ENCODE measurements at regions not wholly inside any gene's neighbourhood (a gene's known extent, or its start where the extent isn't known, plus 50 kb on each side); places are given as distances from the start of the nearest gene placed in this dataset.

- Histone ChIP-seq H3K36me3 (ENCODE audit: control insufficient read depth in 3 of 3, insufficient read depth in 2 of 3, low read depth in 1 of 3, low read length in 3 of 3) (no peaks in the 10 kb centered on the region), H3K27me3 (ENCODE audit: control insufficient read depth in 3 of 3, insufficient read depth in 3 of 3, low read length in 3 of 3) (peaks cover 0 to 2% (median 0%) of the 10 kb centered on the region in 3 donors), H3K4me3 (ENCODE audit: low read depth in 1 of 3, low read length in 3 of 3) (no peak overlapping the region), H3K4me1 (ENCODE audit: control insufficient read depth in 3 of 3, insufficient read depth in 2 of 3, low read depth in 1 of 3, low read length in 2 of 3) (no peaks in the 10 kb centered on the region), H3K9me3 (ENCODE audit: control insufficient read depth in 2 of 2, insufficient read depth in 1 of 2, low read depth in 1 of 2, low read length in 1 of 2) (peaks cover 0 to 6% of the 10 kb centered on the region in 2 donors), H3K27ac (ENCODE audit: low read depth in 1 of 3, low read length in 2 of 3) (no peak overlapping the region)
- FAIRE-seq (no peak), DNase-seq (no peak)
Measured at GRCh38 chr20:55893031-55893430, 112.3 kb downstream of the CBLN4 start.

GRCh38 chr20:55888685-55889084 is 116.6 kb downstream of the CBLN4 start:
- DNase-seq (no peak), FAIRE-seq (no peak)
- H3K9me3 ChIP-seq (ENCODE audit: control insufficient read depth in 2 of 2, insufficient read depth in 1 of 2, low read depth in 1 of 2, low read length in 1 of 2), result peaks cover 0 to 4% of the 10 kb centered on the region in 2 donors
- H3K27ac ChIP-seq (ENCODE audit: low read depth in 1 of 3, low read length in 2 of 3), result no peak overlapping the region
- H3K36me3 ChIP-seq (ENCODE audit: control insufficient read depth in 3 of 3, insufficient read depth in 2 of 3, low read depth in 1 of 3, low read length in 3 of 3), result no peaks in the 10 kb centered on the region
- no peaks in the 10 kb centered on the region for H3K4me1 ChIP-seq (ENCODE audit: control insufficient read depth in 3 of 3, insufficient read depth in 2 of 3, low read depth in 1 of 3, low read length in 2 of 3)
- H3K27me3 ChIP-seq (ENCODE audit: control insufficient read depth in 3 of 3, insufficient read depth in 3 of 3, low read length in 3 of 3), result peaks cover 0 to 2% (median 0%) of the 10 kb centered on the region in 3 donors
- WGBS, 3 donors, result 72 to 83% (median 82%) methylated on average over 5 of the region's 5 CpGs
- no peak overlapping the region for H3K4me3 ChIP-seq (ENCODE audit: low read depth in 1 of 3, low read length in 3 of 3)

DNA sequence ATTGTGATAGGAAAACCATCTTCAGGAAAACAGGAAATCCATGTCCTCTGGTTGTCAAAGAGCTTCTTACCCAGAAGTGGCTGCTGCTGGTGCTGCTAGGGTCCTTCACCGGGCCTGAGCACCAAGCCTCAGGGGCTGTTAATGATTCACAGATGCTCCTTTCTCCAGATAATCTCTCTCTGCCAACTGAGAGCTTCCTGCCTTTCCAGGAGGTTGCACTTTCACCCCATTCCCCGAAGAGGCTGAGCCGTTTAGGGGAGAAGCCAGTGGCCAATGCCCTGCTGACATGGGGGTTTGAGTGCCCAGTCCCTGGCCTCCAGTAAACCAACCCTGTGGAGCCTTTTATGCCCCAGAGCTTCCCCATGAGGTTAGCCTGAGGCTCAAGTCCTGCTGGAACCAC is 122.4 kb downstream of the CBLN4 start:
- DNase-seq, result peak in 1 of 2 donors; percentile 7
- no peak overlapping the region for H3K4me3 ChIP-seq (ENCODE audit: low read depth in 1 of 3, low read length in 3 of 3)
- H3K36me3 ChIP-seq (ENCODE audit: control insufficient read depth in 3 of 3, insufficient read depth in 2 of 3, low read depth in 1 of 3, low read length in 3 of 3), result no peaks in the 10 kb centered on the region
- no peak overlapping the region for H3K27ac ChIP-seq (ENCODE audit: low read depth in 1 of 3, low read length in 2 of 3)
- 17 to 53% (median 31%) methylated on average over 3 of the region's 3 CpGs for WGBS, 3 donors
- FAIRE-seq, result no peak
- no peaks in the 10 kb centered on the region for H3K4me1 ChIP-seq (ENCODE audit: control insufficient read depth in 3 of 3, insufficient read depth in 2 of 3, low read depth in 1 of 3, low read length in 2 of 3)
- peaks cover 0 to 5% of the 10 kb centered on the region in 2 donors for H3K9me3 ChIP-seq (ENCODE audit: control insufficient read depth in 2 of 2, insufficient read depth in 1 of 2, low read depth in 1 of 2, low read length in 1 of 2)
- H3K27me3 ChIP-seq (ENCODE audit: control insufficient read depth in 3 of 3, insufficient read depth in 3 of 3, low read length in 3 of 3), result no peaks in the 10 kb centered on the region

DNA sequence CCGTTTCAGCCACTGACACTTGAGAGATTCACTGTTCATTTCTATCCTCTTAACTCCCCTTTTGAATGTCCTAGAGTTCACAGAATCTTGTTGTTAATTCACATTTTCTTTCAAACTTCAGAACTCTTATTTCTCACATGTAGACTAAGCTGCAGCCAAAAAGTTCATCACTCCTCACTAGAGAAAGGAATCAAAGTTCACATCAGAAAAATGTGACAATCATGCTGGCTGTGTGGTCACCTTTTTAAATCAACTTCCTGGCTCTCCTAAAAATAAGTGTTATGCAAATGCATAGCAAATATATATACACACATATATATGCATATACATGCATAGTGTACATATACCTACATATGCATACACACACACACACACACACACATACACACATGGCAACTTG is 123.0 kb downstream of the CBLN4 start:
- Histone ChIP-seq H3K27me3 (ENCODE audit: control insufficient read depth in 3 of 3, insufficient read depth in 3 of 3, low read length in 3 of 3) (no peaks in the 10 kb centered on the region), H3K4me1 (ENCODE audit: control insufficient read depth in 3 of 3, insufficient read depth in 2 of 3, low read depth in 1 of 3, low read length in 2 of 3) (no peaks in the 10 kb centered on the region), H3K27ac (ENCODE audit: low read depth in 1 of 3, low read length in 2 of 3) (no peak overlapping the region), H3K36me3 (ENCODE audit: control insufficient read depth in 3 of 3, insufficient read depth in 2 of 3, low read depth in 1 of 3, low read length in 3 of 3) (no peaks in the 10 kb centered on the region), H3K4me3 (ENCODE audit: low read depth in 1 of 3, low read length in 3 of 3) (no peak overlapping the region), H3K9me3 (ENCODE audit: control insufficient read depth in 2 of 2, insufficient read depth in 1 of 2, low read depth in 1 of 2, low read length in 1 of 2) (peaks cover 0 to 5% of the 10 kb centered on the region in 2 donors)
- WGBS, 3 donors, result 23 to 62% (median 24%) methylated on average over 1 of the region's 1 CpG
- FAIRE-seq (no peak), DNase-seq (no peak)

DNA sequence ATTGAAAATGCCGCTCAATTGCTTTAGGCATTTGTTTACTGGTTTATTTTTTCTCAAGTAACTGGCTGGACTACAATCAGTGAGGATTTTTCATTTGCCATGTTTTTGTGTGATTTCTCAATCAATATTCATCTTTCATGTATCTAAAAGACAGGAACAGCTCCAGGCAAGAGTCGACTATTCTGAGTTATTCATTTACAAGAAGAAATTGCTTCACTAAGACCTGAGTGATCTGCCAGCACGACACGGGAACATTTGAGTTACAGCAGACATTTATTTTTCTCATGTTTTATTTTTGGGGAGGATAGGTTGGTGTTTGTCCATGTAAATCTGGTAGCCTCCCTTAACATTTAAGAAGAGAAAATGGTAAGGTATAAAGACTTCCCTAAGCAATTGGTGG is 124.1 kb downstream of the CBLN4 start:
- WGBS, 3 donors, result 19 to 51% (median 35%) methylated on average over 4 of the region's 4 CpGs

GRCh38 chr20:55880361-55880760 is 125.0 kb downstream of the CBLN4 start:
- no peak for DNase-seq
- H3K4me1 ChIP-seq (ENCODE audit: control insufficient read depth in 3 of 3, insufficient read depth in 2 of 3, low read depth in 1 of 3, low read length in 2 of 3), result no peaks in the 10 kb centered on the region
- peaks cover 0 to 5% of the 10 kb centered on the region in 2 donors for H3K9me3 ChIP-seq (ENCODE audit: control insufficient read depth in 2 of 2, insufficient read depth in 1 of 2, low read depth in 1 of 2, low read length in 1 of 2)
- H3K4me3 ChIP-seq (ENCODE audit: low read depth in 1 of 3, low read length in 3 of 3), result no peak overlapping the region
- H3K36me3 ChIP-seq (ENCODE audit: control insufficient read depth in 3 of 3, insufficient read depth in 2 of 3, low read depth in 1 of 3, low read length in 3 of 3), result no peaks in the 10 kb centered on the region
- 74 to 81% (median 77%) methylated on average over 4 of the region's 4 CpGs for WGBS, 3 donors
- no peak overlapping the region for H3K27ac ChIP-seq (ENCODE audit: low read depth in 1 of 3, low read length in 2 of 3)
- FAIRE-seq, result no peak
- H3K27me3 ChIP-seq (ENCODE audit: control insufficient read depth in 3 of 3, insufficient read depth in 3 of 3, low read length in 3 of 3), result no peaks in the 10 kb centered on the region

More for the DNA sequence above, 124.1 kb downstream of the CBLN4 start:
- Histone ChIP-seq H3K27ac (ENCODE audit: low read depth in 1 of 3, low read length in 2 of 3) (no peak overlapping the region), H3K9me3 (ENCODE audit: control insufficient read depth in 2 of 2, insufficient read depth in 1 of 2, low read depth in 1 of 2, low read length in 1 of 2) (peaks cover 0 to 5% of the 10 kb centered on the region in 2 donors), H3K4me1 (ENCODE audit: control insufficient read depth in 3 of 3, insufficient read depth in 2 of 3, low read depth in 1 of 3, low read length in 2 of 3) (no peaks in the 10 kb centered on the region), H3K36me3 (ENCODE audit: control insufficient read depth in 3 of 3, insufficient read depth in 2 of 3, low read depth in 1 of 3, low read length in 3 of 3) (no peaks in the 10 kb centered on the region), H3K4me3 (ENCODE audit: low read depth in 1 of 3, low read length in 3 of 3) (no peak overlapping the region), H3K27me3 (ENCODE audit: control insufficient read depth in 3 of 3, insufficient read depth in 3 of 3, low read length in 3 of 3) (no peaks in the 10 kb centered on the region)
- FAIRE-seq, result no peak
- no peak for DNase-seq

DNA sequence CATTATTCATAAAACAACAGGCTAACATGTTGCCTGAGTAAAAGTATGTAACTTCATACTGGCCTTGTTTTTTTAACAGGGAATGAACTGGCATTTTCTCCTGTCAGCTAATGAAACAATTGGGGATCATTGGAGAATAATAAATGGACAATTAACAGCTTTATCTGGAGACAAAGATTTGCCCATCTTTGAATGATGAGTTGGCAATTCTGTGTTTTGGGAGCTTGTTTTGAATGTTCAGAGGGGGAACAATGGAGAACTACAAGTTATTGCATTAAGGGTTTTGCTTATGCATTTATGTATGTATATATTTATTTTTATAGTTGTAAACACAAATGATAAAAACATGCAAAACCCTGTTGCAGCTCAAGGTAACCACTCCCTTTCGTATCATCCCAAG is 150.3 kb downstream of the CBLN4 start:
- H3K36me3 ChIP-seq (ENCODE audit: control insufficient read depth in 3 of 3, insufficient read depth in 2 of 3, low read depth in 1 of 3, low read length in 3 of 3), result no peaks in the 10 kb centered on the region
- H3K4me3 ChIP-seq (ENCODE audit: low read depth in 1 of 3, low read length in 3 of 3), result no peak overlapping the region
- no peaks in the 10 kb centered on the region for H3K4me1 ChIP-seq (ENCODE audit: control insufficient read depth in 3 of 3, insufficient read depth in 2 of 3, low read depth in 1 of 3, low read length in 2 of 3)
- no peak for FAIRE-seq
- no peaks in the 10 kb centered on the region for H3K27me3 ChIP-seq (ENCODE audit: control insufficient read depth in 3 of 3, insufficient read depth in 3 of 3, low read length in 3 of 3)
- peaks cover 0 to 5% of the 10 kb centered on the region in 2 donors for H3K9me3 ChIP-seq (ENCODE audit: control insufficient read depth in 2 of 2, insufficient read depth in 1 of 2, low read depth in 1 of 2, low read length in 1 of 2)
- DNase-seq, result no peak
- no peak overlapping the region for H3K27ac ChIP-seq (ENCODE audit: low read depth in 1 of 3, low read length in 2 of 3)
- 81 to 87% (median 83%) methylated on average over 1 of the region's 1 CpG for WGBS, 3 donors

DNA sequence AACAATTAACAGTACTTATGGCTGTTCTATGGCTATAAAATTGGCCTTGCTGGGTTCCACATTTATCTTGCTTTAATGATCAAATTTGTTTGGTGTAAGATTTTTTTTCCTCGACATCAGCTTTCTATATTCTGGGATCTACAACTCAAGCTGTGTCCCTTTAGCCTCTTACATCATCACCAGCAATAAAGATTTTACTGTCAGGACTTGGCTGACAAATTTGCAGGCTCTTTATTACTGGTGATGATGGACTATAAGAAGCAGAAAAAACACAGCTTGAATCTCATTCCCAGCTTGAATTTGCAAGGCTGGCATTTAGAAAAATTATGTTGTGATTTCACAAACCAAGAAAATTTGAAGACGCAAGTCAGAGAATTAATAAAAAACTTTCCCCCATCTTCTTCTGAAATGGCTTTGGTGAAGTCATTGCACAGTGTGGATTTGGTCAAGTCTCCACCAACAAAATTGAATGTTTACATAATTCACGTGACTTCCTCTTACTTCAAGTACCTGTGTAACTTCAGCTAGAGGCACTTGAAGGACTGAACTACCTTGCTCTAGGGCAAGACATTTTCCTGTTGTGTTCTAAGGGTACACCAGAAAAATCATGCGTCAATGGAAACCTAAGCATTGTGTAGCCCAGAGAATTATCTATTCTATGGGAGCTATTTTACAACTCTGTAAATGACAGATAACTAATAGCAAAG is 175.0 kb downstream of the CBLN4 start:
- no peaks in the 10 kb centered on the region for H3K4me1 ChIP-seq (ENCODE audit: control insufficient read depth in 3 of 3, insufficient read depth in 2 of 3, low read depth in 1 of 3, low read length in 2 of 3)
- peaks cover 0 to 2% of the 10 kb centered on the region in 2 donors for H3K9me3 ChIP-seq (ENCODE audit: control insufficient read depth in 2 of 2, insufficient read depth in 1 of 2, low read depth in 1 of 2, low read length in 1 of 2)
- FAIRE-seq, result no peak
- no peaks in the 10 kb centered on the region for H3K27me3 ChIP-seq (ENCODE audit: control insufficient read depth in 3 of 3, insufficient read depth in 3 of 3, low read length in 3 of 3)
- no peak overlapping the region for H3K27ac ChIP-seq (ENCODE audit: low read depth in 1 of 3, low read length in 2 of 3)
- no peaks in the 10 kb centered on the region for H3K36me3 ChIP-seq (ENCODE audit: control insufficient read depth in 3 of 3, insufficient read depth in 2 of 3, low read depth in 1 of 3, low read length in 3 of 3)
- no peak for DNase-seq
- 54 to 65% (median 58%) methylated on average over 4 of the region's 4 CpGs for WGBS, 3 donors
- no peak overlapping the region for H3K4me3 ChIP-seq (ENCODE audit: low read depth in 1 of 3, low read length in 3 of 3)

- no peaks in the 10 kb centered on the region for H3K9me3 ChIP-seq (ENCODE audit: control insufficient read depth in 2 of 2, insufficient read depth in 1 of 2, low read depth in 1 of 2, low read length in 1 of 2)
- H3K27ac ChIP-seq (ENCODE audit: low read depth in 1 of 3, low read length in 2 of 3), result no peak overlapping the region
- no peaks in the 10 kb centered on the region for H3K27me3 ChIP-seq (ENCODE audit: control insufficient read depth in 3 of 3, insufficient read depth in 3 of 3, low read length in 3 of 3)
- FAIRE-seq (no peak), DNase-seq (no peak)
- 70 to 78% (median 73%) methylated on average over 2 of the region's 2 CpGs for WGBS, 3 donors
- no peaks in the 10 kb centered on the region for H3K4me1 ChIP-seq (ENCODE audit: control insufficient read depth in 3 of 3, insufficient read depth in 2 of 3, low read depth in 1 of 3, low read length in 2 of 3)
- H3K4me3 ChIP-seq (ENCODE audit: low read depth in 1 of 3, low read length in 3 of 3), result no peak overlapping the region
- no peaks in the 10 kb centered on the region for H3K36me3 ChIP-seq (ENCODE audit: control insufficient read depth in 3 of 3, insufficient read depth in 2 of 3, low read depth in 1 of 3, low read length in 3 of 3)
Measured at GRCh38 chr20:55805138-55805537, 200.2 kb downstream of the CBLN4 start.
